NCI-H345 (cell line): ENCODE measurements at regions not wholly inside any gene's neighbourhood (a gene's known extent, or its start where the extent isn't known, plus 50 kb on each side); places are given as distances from the start of the nearest gene placed in this dataset.

ENCODE experiments used
- DNase-seq: peaks from one replicate; lab custom pipeline; 2025; lab: John Stamatoyannopoulos, UW

DNA sequence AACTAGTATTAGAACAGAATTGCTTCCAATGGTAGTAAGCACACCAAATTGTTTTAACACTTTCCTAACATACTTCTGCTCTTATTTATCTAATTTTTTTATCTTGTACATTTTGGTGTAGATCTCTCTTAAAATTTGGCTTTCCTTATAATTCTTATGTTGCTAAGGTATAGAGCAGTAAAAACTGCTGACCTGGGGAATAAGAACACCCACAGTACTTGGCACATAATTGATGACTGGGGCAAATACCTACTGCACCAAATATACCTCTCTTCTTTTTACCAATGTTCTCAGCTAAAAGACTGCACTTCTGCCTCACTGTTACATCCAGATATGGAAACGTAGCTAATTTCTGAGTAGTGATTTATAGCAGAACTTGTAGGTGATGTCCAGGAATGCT, 642.2 kb downstream of the LIG4 start:
- DNase-seq, result no peak

DNA sequence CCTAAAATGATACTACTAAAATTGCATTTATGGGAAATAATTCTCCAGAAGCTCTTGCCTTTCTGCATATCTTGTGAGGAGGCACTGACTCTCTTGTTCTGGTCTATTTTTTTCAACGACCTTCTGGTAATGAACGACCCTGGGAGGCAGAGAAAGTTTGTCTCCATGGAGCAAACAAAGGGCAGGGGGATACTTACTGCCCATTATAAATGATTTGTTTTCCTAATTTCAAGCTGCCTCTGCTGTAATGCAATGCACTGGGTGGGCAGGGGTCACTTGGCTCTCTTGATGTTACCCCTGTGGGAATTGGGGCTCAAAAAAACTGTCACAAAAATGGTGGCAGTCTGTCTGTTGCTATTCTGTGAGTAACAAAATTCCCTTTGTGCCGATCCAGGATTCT, 643.2 kb downstream of the LIG4 start:
- no peak for DNase-seq

DNA sequence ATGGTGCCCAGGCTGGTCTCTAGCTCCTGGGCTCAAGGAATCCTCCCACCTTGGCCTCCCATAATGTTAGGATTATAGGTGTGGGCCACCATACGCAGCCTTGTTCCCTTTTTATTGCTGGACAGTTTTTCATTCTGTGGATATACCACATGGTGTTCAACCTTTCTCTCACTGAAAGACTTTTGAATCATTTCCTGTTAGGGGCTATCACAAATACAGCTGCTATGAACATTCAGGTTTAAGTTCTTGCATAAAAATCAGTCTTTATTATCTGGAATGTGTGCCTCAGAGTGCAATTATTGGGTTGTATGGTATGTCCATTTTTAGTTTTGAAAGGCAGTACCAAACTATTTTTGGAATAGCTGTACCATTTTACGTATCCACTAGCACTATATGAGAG, 647.2 kb downstream of the LIG4 start:
- DNase-seq, result no peak

DNA sequence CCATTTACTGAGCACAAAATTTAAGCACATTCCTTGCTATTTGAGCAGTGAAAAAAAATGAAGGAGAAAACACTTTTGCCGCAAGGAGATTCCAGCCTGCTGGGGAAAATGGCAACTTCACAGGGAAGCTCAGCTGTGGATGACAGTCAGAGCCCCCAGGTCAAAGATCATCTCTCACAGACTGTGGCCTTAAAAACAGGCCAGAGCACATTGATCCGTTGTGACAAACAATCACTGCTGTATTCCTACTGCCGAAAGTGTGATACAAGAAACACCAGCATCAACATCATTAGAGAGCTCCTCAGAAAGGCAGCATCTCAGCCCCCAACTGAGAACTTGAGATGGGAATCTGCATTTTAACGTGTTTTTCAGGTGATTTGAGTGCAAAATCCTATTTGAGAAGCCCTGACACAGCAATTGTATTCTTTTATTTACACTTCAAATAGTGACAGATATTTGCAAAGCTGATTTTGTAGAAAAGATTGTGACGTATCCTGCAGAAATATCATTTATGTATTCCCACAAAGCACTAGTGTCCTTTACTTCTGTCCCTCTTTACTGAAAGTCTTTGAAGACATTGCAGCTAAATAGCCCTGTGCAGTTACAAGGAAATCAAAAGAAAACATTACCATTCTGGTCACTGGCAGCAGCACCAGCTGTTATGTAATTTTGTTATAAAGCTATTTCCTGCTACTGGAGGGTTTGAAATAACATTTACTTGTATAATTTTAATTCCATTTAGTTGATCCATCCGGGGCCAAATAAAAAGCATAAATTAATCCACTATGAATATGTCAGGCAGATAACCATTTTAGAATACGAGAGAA, 652.0 kb downstream of the LIG4 start:
- DNase-seq, result no peak

- no peak for DNase-seq
Measured at GRCh38 chr13:107562203-107562602, 653.1 kb downstream of the LIG4 start.

DNA sequence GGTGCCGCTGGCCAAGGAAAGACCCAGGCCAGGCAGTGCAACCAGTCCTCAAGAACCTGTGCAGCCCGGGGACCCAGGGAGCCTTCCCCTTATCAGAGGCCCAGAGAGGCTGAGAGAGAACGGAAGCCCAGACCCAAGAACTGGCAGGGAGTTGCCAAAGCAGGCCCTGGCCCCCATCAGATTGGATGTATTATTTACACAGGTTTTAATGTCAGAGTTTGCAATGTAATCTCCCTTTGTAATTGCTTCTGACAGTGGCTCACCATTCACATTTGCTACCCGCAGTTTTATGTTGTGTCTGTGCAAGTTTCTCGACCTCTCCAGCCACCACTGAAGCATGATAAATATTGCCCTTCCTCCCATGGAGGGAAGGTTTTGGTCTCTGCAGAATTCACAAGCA, 660.9 kb downstream of the LIG4 start:
- DNase-seq, result peak; percentile 53

DNA sequence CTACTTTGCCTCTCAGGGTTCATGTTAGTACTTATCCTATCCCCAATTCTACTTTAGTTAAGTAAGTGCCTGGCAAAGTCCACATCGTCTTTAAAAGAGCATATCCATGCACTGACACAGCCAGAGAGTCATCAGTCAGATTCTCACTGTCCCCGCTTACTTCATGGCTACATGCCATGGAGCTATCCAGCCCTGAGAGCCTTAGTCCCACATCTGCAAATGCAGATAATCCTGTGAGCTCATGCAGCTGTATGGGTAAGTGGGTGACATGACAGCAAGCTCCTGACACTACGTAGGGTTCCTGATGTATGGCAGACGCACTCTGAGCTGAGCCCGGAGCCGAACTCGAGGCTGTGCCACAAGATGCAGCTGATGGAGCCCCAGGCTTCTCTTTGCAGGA, 661.5 kb downstream of the LIG4 start:
- DNase-seq, result no peak

- no peak for DNase-seq
Measured at GRCh38 chr13:107551521-107551920, 663.8 kb downstream of the LIG4 start.

- no peak for DNase-seq
Measured at GRCh38 chr13:107548338-107548737, 667.0 kb downstream of the LIG4 start.

DNA sequence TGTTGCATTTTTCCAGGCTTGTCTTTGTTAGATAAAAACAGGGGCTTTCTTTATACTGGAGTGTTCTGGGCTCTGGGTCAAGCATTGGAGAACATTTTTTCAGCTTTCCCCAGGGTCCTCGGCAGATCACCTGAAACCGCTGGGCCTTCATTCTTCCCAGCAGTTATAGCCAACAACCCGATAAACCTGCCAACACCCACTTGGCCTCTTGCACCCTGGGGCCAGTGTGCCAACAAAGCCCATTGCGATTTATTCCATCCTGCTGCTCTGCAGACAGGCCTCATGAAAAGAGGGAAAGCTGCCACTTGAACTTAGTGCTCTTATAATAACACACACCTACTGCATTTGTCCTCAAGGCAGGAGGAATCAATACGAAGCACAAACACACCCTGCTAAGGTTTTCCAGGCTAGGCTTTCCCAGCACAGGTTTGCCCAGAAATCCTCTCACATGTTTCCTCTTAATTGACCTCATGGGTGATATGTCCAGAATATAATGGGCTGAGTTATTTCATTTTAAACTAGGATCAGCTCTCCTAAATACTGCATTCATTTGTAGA, 669.3 kb downstream of the LIG4 start:
- DNase-seq, result peak; percentile 74

DNA sequence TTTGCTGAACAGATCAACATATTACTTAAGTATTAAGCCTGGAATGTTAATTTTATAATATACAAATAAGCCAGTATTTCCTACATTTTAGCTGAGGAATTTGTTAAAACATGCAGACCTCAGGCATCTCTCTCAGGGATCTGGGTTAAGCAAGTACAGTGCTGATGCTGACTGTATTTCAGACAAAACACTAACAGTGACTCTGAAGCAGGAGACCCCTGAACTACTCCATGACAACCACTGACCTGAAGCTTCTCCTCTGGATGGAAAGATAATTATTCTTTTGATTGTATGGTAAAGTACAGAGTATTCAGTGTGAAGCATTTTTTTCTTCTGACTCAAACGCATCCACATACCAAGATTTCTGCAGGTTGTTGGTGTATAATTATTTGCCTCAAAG, 680.8 kb downstream of the LIG4 start:
- no peak for DNase-seq

GRCh38 chr13:107531816-107532215, 683.5 kb downstream of the LIG4 start:
- DNase-seq, result no peak

DNA sequence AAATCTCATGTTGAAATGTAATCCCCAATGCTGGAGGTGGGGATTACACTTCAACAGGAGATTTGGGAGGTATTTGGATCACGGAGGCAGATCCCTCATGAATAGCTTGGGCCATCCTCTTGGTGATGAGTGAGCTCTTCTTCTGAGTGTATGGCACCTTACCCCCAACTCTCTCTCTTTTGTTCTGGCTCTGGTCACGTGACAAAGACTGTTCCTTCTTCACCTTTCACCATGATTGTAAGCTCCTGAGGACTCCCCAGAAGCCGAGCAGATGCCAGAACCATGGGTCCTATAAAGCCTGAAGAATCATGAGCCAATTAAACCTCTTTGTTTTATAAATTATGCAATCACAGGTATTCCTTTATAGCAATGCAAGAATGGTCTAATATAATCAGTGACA, 684.2 kb downstream of the LIG4 start:
- DNase-seq, result no peak

GRCh38 chr13:107529035-107529434, 686.3 kb downstream of the LIG4 start:
- no peak for DNase-seq

- DNase-seq, result no peak
Measured at GRCh38 chr13:107518780-107519179, 696.6 kb downstream of the LIG4 start.

GRCh38 chr13:107518292-107518691, 697.0 kb downstream of the LIG4 start:
- DNase-seq, result no peak

GRCh38 chr13:107516517-107516916, 698.8 kb downstream of the LIG4 start:
- no peak for DNase-seq

DNA sequence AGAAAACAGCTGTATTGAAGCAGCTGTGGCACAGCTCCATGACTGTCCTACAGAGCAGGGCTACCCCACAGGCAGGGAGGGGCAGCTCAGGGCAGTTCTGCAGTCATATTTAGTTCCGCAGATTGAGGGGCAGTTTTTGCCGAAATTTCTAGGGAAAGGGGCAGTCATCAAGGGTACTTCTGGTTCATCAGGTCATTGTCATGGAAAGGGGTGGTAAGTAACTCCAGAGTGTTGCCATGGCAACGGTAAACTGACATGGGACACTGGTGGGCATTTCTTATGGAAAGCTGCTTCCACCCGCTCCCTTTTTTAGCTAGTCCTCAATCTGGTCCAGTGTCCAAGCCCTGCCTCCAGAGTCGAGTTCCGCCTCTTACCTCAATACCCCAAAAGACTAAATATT, 702.8 kb downstream of the LIG4 start:
- no peak for DNase-seq

DNA sequence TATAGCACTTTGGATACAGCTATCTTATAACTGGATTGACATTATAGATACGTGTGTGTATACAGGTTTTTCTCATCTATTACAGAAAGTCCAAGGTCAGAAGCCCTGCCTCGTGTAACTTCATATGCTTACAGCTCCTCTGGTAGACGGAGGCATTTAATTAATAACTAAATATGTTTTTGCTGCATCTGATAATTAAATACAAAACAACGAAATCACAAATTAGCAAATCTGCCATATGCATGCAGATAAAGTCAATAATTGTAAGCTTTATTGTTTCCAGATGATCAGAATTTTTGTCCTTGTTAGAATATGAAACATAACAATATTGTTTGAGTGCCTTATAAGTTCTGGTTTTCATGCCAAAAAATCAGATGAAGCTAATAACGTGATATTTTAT, 717.7 kb downstream of the LIG4 start:
- no peak for DNase-seq

GRCh38 chr13:107493266-107493665, 722.1 kb downstream of the LIG4 start:
- no peak for DNase-seq

DNA sequence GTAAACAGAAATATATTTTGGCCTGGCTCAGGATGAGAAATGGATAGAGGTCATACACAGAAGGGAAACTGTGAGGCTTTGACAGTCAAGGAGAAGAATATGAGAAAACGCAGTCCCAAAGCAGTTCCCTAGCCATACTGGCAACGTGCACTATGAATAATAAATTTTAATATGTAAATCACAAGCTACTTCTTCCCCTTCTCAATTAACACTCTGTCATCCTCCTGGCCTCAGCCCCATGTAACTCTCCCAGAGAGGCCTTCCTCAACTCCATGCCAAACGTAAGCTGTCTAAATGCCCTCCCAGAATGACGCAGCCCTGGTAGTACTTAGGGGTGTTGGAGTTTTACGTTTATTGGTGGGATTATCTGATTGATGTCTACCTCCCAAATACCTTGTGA, 732.6 kb downstream of the LIG4 start:
- no peak for DNase-seq

DNA sequence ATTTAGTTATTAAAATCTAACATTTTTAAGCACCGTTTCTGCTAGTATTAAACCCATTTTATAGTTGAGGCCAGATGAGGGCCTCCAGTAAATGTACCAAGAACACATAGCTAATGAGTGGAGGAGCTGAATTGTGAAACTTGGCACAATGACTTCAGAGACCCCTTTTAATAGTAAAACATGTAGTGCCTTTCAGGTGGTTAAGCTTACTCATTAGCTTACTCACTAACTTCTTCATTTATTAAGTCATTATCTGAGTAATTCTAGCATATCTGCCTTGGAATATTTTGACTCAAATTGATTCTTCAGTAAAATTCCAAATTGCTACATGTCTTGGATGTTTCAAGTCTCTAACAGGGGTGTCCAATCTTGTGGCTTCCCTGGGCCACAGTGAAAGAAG, 735.2 kb downstream of the LIG4 start:
- DNase-seq, result no peak

DNA sequence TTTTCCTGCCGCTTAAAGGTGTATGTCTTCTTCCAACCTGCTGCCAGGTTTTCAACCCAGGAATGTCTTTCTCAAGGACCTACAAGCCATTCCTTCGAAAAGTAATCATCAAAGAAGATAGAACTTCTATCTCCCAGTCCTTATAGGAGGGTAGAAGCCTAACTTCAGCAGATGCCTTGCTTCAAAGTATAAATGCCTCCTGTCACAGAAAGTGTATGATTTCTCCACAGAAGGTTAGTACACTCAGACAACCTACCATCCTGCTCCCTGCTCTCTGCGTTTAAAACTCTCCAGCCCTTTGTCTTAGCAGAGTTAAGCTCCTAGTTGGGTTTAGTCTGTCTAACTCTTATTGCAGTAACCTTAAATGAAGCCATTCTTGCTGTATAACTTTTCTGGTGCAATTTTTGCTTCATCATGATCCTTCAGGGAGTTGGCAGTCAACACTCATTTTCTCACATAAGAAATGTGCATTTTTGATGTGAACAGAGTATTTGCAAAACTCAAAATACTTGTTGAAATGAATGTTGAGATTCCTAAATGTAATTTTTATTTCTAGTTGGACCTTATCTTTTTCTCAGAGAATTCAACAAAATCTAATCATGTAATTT, 737.5 kb downstream of the LIG4 start:
- DNase-seq, result no peak
